PFSK-1 (cell line): ENCODE measurements at regions not wholly inside any gene's neighbourhood (a gene's known extent, or its start where the extent isn't known, plus 50 kb on each side); places are given as distances from the start of the nearest gene placed in this dataset.

Experiments used
- SIN3A ChIP-seq: IDR thresholded peaks from 2 replicates; pipeline ENCODE4 v1.6.1; 2012; ENCODE audit warnings: mild to moderate bottlenecking, low read length, moderate library complexity, borderline replicate concordance; ENCODE audit not compliant: insufficient read depth
- TF ChIP-seq, protein P1 (sequence below), 2 experiments: IDR thresholded peaks; 2 replicates each; pipeline versions ENCODE4 v1.6.1 to v1.8.0; 2011 to 2012; ENCODE audit warnings: low read depth in 2 of 2, low read length in 2 of 2, control low read depth in 1 of 2, inconsistent platforms in 1 of 2, mild to moderate bottlenecking in 1 of 2, moderate library complexity in 1 of 2; ENCODE audit not compliant: insufficient read depth in 1 of 2

DNA sequence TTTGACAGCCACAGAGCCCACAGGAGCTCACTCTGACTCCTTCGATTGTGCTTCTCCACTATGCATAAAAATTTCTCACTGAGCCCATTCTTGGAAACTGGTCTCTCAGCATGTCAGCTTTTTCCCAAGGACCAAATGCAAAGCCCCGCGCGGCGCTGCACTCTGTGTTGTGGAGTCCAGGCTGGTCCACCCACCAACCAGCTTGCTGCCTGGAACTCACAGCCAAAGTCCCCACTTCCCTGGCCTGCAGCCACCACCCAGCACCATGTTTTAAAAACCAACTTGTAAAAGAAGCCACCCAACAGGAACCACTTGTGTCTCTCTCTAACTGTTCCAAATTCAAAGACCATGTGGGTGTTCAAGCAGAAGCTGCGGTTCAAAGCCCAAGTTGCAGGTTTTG lies 124.4 kb downstream of the SPATA19 start:
- TF ChIP-seq, protein P1, sequence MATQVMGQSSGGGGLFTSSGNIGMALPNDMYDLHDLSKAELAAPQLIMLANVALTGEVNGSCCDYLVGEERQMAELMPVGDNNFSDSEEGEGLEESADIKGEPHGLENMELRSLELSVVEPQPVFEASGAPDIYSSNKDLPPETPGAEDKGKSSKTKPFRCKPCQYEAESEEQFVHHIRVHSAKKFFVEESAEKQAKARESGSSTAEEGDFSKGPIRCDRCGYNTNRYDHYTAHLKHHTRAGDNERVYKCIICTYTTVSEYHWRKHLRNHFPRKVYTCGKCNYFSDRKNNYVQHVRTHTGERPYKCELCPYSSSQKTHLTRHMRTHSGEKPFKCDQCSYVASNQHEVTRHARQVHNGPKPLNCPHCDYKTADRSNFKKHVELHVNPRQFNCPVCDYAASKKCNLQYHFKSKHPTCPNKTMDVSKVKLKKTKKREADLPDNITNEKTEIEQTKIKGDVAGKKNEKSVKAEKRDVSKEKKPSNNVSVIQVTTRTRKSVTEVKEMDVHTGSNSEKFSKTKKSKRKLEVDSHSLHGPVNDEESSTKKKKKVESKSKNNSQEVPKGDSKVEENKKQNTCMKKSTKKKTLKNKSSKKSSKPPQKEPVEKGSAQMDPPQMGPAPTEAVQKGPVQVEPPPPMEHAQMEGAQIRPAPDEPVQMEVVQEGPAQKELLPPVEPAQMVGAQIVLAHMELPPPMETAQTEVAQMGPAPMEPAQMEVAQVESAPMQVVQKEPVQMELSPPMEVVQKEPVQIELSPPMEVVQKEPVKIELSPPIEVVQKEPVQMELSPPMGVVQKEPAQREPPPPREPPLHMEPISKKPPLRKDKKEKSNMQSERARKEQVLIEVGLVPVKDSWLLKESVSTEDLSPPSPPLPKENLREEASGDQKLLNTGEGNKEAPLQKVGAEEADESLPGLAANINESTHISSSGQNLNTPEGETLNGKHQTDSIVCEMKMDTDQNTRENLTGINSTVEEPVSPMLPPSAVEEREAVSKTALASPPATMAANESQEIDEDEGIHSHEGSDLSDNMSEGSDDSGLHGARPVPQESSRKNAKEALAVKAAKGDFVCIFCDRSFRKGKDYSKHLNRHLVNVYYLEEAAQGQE (IDR thresholded peaks at IDR 0.05; ENCODE audit: insufficient read depth in 1 of 2, low read depth in 2 of 2, low read length in 2 of 2) = no peak
- no peak for TF ChIP-seq SIN3A
